Karpas-422 (cell line): ENCODE measurements at regions not wholly inside any gene's neighbourhood (a gene's known extent, or its start where the extent isn't known, plus 50 kb on each side); places are given as distances from the start of the nearest gene placed in this dataset.

Experiments used
- DNase-seq: peaks from one replicate; pipeline ENCODE4 v3.0.0-alpha.2; 2015
- H2AFZ ChIP-seq: fragments of 200-600 bp; sonication (generic); 2 replicates; pipeline ENCODE4 v1.6.1; 2014; ENCODE audit warnings: antibody characterized with exemption, low read length, mixed read lengths
- H3K27ac ChIP-seq: fragments of 200-600 bp; sonication (generic); 2 replicates; pipeline ENCODE4 v1.5.1; 2014; ENCODE audit warnings: mild to moderate bottlenecking, low read length, moderate library complexity
- H3K27me3 ChIP-seq: fragments of 200-600 bp; sonication (generic); 2 replicates; pipeline ENCODE4 v1.6.1; 2014; ENCODE audit warnings: low read length, mixed read lengths
- H3K36me3 ChIP-seq: fragments of 200-600 bp; sonication (generic); 2 replicates; pipeline ENCODE4 v1.6.1; 2014; ENCODE audit warnings: low read length, mixed read lengths; ENCODE audit not compliant: insufficient read depth
- H3K4me1 ChIP-seq: fragments of 200-600 bp; sonication (generic); 2 replicates; pipeline ENCODE4 v1.6.1; 2014; ENCODE audit warnings: mild to moderate bottlenecking, low read length, mixed read lengths
- H3K4me2 ChIP-seq: fragments of 200-600 bp; sonication (generic); 2 replicates; pipeline ENCODE4 v1.6.1; 2014; ENCODE audit warnings: low read length, low read depth, mild to moderate bottlenecking; ENCODE audit not compliant: poor library complexity, severe bottlenecking
- H3K4me3 ChIP-seq: fragments of 200-600 bp; sonication (generic); 2 replicates; pipeline ENCODE4 v1.5.1; 2014; ENCODE audit warnings: mild to moderate bottlenecking, antibody characterized with exemption, low read length, mixed read lengths
- H3K79me2 ChIP-seq: fragments of 200-600 bp; sonication (generic); 2 replicates; pipeline ENCODE4 v1.6.1; 2014; ENCODE audit warnings: mild to moderate bottlenecking, low read length, mixed read lengths
- H3K9ac ChIP-seq: fragments of 200-600 bp; sonication (generic); 2 replicates; pipeline ENCODE4 v1.6.0; 2014; ENCODE audit warnings: low read length
- H3K9me2 ChIP-seq: fragments of 200-600 bp; sonication (generic), shearing (Covaris generic); replicated peaks from 2 replicates; pipeline ENCODE4 v1.6.0; 2014; ENCODE audit warnings: mild to moderate bottlenecking, low read length, moderate library complexity; ENCODE audit not compliant: insufficient read depth
- H3K9me3 ChIP-seq: fragments of 300-700, 200-600 bp; sonication (generic); 2 replicates; pipeline ENCODE4 v1.6.1; 2014; ENCODE audit warnings: low read length, mixed read lengths
- H4K20me1 ChIP-seq: fragments of 200-600 bp; sonication (generic); 2 replicates; pipeline ENCODE4 v1.6.1; 2014; ENCODE audit warnings: mild to moderate bottlenecking, antibody characterized with exemption, low read length, low read depth; ENCODE audit not compliant: insufficient read depth

DNA sequence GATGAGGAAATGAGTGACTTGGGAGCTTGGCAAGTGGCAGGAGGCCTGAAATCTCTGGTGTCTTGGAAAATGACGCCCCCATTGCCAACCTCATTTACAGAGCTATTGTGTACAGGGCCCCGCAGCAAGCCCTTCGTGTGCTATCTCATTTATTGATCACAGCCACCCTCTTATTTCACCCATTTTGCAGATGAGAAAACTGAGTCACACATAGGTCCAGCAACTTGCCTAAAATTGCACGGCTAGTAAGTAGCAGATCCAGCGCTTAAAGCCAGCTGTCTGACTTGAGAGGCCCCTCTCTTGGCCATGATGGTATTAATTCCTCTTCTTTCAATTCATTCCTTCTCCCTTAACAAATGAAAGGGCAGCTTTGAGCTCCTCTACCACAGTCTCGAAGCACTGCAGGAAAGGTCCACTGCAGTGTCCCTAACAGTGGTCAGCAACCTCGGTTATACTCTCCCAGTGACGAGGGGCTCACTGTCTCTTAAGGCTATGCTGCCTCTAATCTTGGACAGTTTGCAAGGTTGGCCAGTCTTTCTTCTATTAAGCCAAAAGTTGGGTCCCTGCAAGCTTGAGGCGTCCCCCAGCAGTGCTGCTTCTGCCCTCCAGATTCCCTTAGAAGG lies 162.2 kb downstream of the COPRS start:
- H4K20me1 ChIP-seq, result no peaks in the 10 kb centered on the region
- no peak overlapping the region for H3K9ac ChIP-seq
- H3K79me2 ChIP-seq, result no peaks in the 10 kb centered on the region
- H3K27ac ChIP-seq, result no peak overlapping the region
- no peak overlapping the region for H2AFZ ChIP-seq
- H3K4me1 ChIP-seq, result no peaks in the 10 kb centered on the region
- no peak for DNase-seq
- H3K27me3 ChIP-seq, result no peaks in the 10 kb centered on the region
- no peak overlapping the region for H3K4me3 ChIP-seq
- no peaks in the 10 kb centered on the region for H3K9me3 ChIP-seq
- H3K9me2 ChIP-seq, result no peaks in the 10 kb centered on the region
- no peak overlapping the region for H3K4me2 ChIP-seq
- H3K36me3 ChIP-seq, result no peaks in the 10 kb centered on the region

DNA sequence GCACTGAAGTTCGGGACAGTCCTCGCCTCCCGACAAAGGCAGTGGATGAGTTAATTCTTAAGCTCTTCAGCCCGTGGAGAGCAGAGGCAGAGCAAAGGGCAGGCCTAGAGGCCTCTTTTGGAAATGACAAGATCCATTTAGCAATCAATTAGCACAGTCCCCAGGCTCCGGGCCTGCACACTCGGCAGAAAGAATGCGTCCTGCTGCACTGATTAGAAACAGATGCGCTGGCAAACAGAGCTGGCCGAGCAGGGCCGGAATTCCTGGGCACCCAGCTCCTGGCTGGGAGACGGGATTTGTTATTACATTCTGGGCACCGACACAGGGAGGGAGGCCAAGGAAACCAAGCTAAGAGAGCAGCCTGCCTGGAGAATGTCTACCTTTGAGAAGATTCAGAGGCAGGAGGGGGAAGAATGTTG lies 162.9 kb downstream of the COPRS start:
- Histone ChIP-seq H3K4me2 (no peak overlapping the region), H3K36me3 (no peaks in the 10 kb centered on the region), H3K27ac (no peak overlapping the region), H3K79me2 (no peaks in the 10 kb centered on the region), H3K27me3 (no peaks in the 10 kb centered on the region), H3K9me3 (no peaks in the 10 kb centered on the region), H2AFZ (no peak overlapping the region), H3K4me3 (no peak overlapping the region), H3K9me2 (no peaks in the 10 kb centered on the region), H4K20me1 (no peaks in the 10 kb centered on the region), H3K4me1 (no peaks in the 10 kb centered on the region), H3K9ac (no peak overlapping the region)
- DNase-seq, result no peak

DNA sequence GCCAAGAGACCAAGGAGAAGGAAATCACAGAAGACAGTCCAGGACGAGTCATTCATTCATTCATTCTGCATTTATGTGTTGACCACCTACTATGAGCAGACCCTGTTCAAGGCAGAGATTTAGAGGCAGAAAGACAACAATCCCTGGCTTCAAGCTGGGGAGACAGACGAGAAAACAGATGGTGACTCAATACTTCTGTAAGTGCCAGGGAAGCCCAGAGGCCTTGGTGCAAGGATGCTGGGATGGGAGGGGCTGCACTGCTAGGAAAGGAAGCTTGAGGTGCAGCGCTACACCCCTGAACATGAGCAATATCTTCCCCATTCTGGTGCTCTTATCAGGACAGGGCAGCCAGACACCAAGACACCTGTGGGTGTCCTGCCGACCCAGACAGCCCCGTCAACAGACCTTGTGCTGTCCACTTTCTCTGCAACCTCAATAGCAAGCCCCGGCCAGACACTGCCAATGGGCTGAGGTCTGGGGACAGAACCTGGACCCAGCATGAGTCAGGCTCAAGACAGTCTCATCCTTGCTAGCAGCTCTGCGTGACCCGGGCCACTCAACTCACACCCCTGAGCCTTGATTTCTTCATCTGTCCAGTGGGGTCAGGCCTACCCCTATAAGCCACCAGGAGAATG lies 163.5 kb downstream of the COPRS start:
- Histone ChIP-seq H3K79me2 (no peaks in the 10 kb centered on the region), H2AFZ (no peak overlapping the region), H3K4me1 (peaks cover 2% of the 10 kb centered on the region), H3K27me3 (no peaks in the 10 kb centered on the region), H3K4me3 (no peak overlapping the region), H3K27ac (no peak overlapping the region), H3K36me3 (no peaks in the 10 kb centered on the region), H3K9ac (no peak overlapping the region), H4K20me1 (no peaks in the 10 kb centered on the region), H3K4me2 (no peak overlapping the region), H3K9me3 (no peaks in the 10 kb centered on the region), H3K9me2 (no peaks in the 10 kb centered on the region)
- DNase-seq, result no peak

GRCh38 chr17:31693433-31694220 lies 165.4 kb downstream of the COPRS start:
- H4K20me1 ChIP-seq, result no peaks in the 10 kb centered on the region
- H3K27me3 ChIP-seq, result no peaks in the 10 kb centered on the region
- no peak overlapping the region for H3K4me3 ChIP-seq
- H3K9me2 ChIP-seq, result no peaks in the 10 kb centered on the region
- peaks cover 7% of the 10 kb centered on the region for H3K4me1 ChIP-seq
- no peaks in the 10 kb centered on the region for H3K9me3 ChIP-seq
- no peak overlapping the region for H3K27ac ChIP-seq
- no peaks in the 10 kb centered on the region for H3K79me2 ChIP-seq
- H2AFZ ChIP-seq, result no peak overlapping the region
- DNase-seq, result no peak
- no peak overlapping the region for H3K4me2 ChIP-seq
- no peaks in the 10 kb centered on the region for H3K36me3 ChIP-seq
- no peak overlapping the region for H3K9ac ChIP-seq

GRCh38 chr17:31692632-31693031 lies 166.4 kb downstream of the COPRS start:
- H3K4me3 ChIP-seq, result no peak overlapping the region
- no peaks in the 10 kb centered on the region for H3K36me3 ChIP-seq
- no peak overlapping the region for H3K27ac ChIP-seq
- no peak overlapping the region for H2AFZ ChIP-seq
- H3K27me3 ChIP-seq, result no peaks in the 10 kb centered on the region
- H3K4me2 ChIP-seq, result no peak overlapping the region
- H3K79me2 ChIP-seq, result no peaks in the 10 kb centered on the region
- no peaks in the 10 kb centered on the region for H3K9me2 ChIP-seq
- H4K20me1 ChIP-seq, result no peaks in the 10 kb centered on the region
- peaks cover 7% of the 10 kb centered on the region for H3K4me1 ChIP-seq
- H3K9ac ChIP-seq, result no peak overlapping the region
- no peak for DNase-seq
- H3K9me3 ChIP-seq, result no peaks in the 10 kb centered on the region

GRCh38 chr17:31692027-31692426 lies 167.0 kb downstream of the COPRS start:
- Histone ChIP-seq H3K9me3 (no peaks in the 10 kb centered on the region), H3K4me1 (peaks cover 7% of the 10 kb centered on the region), H3K4me2 (no peak overlapping the region), H4K20me1 (no peaks in the 10 kb centered on the region), H3K27me3 (no peaks in the 10 kb centered on the region), H3K4me3 (no peak overlapping the region), H3K9ac (no peak overlapping the region), H3K36me3 (no peaks in the 10 kb centered on the region), H2AFZ (no peak overlapping the region), H3K27ac (no peak overlapping the region), H3K9me2 (no peaks in the 10 kb centered on the region), H3K79me2 (no peaks in the 10 kb centered on the region)
- DNase-seq, result no peak

DNA sequence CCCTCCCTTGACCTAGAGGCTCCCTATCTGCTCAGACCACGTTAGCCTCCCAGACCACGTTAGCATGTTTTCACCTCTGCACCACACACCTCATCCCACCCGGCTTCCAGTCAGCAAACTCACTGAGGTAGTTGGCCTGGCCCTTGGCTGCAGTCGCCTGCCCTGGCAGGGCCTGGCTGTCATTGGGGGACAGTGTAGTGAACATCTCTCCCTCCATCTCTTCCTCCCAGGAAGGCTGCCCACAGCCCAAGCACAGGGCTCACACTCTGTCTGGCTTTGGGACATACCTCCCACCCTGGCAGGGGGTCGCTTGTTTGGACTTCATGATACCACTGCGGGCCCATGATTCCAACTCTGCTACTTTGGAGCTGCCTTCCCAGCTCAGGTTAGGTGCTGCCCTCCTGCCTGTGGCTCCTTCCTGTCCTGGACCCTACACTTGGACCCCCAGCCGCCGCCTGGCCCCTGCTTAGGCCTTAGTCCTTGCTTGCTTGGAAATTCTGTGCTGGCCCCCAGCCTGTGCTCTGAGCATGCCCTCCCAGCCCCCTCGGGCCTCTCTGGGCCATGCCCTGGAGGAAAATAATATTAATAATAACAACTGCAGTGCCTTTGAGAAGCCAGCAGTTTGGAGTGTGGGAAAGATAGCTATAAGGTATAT lies 167.7 kb downstream of the COPRS start:
- DNase-seq, result no peak
- Histone ChIP-seq H3K27me3 (no peaks in the 10 kb centered on the region), H3K4me1 (peaks cover 7% of the 10 kb centered on the region), H3K9me2 (no peaks in the 10 kb centered on the region), H3K79me2 (no peaks in the 10 kb centered on the region), H3K4me2 (no peak overlapping the region), H3K9me3 (no peaks in the 10 kb centered on the region), H3K27ac (no peak overlapping the region), H3K36me3 (no peaks in the 10 kb centered on the region), H3K9ac (no peak overlapping the region), H2AFZ (no peak overlapping the region), H3K4me3 (no peak overlapping the region), H4K20me1 (no peaks in the 10 kb centered on the region)

DNA sequence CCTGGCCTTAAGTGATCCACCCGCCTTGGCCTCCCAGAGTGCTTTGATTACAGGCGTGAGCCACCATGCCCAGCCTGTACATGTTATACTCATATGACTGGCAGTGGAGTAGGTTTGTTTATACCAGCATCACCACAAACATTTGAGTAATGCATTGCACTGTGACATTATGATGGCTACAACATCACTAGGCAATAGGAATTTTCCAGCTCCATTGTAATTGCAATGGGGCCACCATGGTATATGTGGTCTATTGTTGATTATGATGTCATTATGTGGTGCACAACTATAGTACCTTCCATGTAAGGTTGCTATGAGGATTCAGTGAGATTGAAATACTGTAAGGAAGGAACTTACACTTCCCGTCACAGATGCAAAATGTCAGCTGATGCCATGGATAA lies 168.9 kb downstream of the COPRS start:
- Histone ChIP-seq H4K20me1 (no peaks in the 10 kb centered on the region), H2AFZ (no peak overlapping the region), H3K27ac (no peak overlapping the region), H3K9ac (no peak overlapping the region), H3K36me3 (no peaks in the 10 kb centered on the region), H3K79me2 (no peaks in the 10 kb centered on the region), H3K9me2 (no peaks in the 10 kb centered on the region), H3K4me2 (no peak overlapping the region), H3K9me3 (no peaks in the 10 kb centered on the region), H3K4me3 (no peak overlapping the region), H3K27me3 (no peaks in the 10 kb centered on the region), H3K4me1 (peaks cover 7% of the 10 kb centered on the region)
- no peak for DNase-seq
